ENCODE measurements at regions not wholly inside any gene's neighbourhood (a gene's known extent, or its start where the extent isn't known, plus 50 kb on each side); places are given as distances from the start of the nearest gene placed in this dataset.

GRCh38 chr3:124257336-124257864 lies 265.5 kb upstream of the ROPN1 start:
- no peak for TF ChIP-seq CTCF (IDR thresholded peaks at IDR 0.05; ENCODE audit: low read depth, low read length)
- no peak overlapping the region for H3K4me3 ChIP-seq (replicated peaks in 1 of 2; ENCODE audit: low read depth in 2 of 2, low read length in 2 of 2)
- DNase-seq (ENCODE audit: low read depth in 2 of 2), result no peak

GRCh38 chr3:124258057-124258500 lies 266.2 kb upstream of the ROPN1 start:
- no peak for TF ChIP-seq CTCF (IDR thresholded peaks at IDR 0.05; ENCODE audit: low read depth, low read length)
- DNase-seq (ENCODE audit: low read depth in 2 of 2), result peak; percentile 69 to 70

GRCh38 chr3:124260206-124260915 lies 268.4 kb upstream of the ROPN1 start:
- TF ChIP-seq CTCF (IDR thresholded peaks at IDR 0.05; ENCODE audit: low read depth, low read length), result no peak
- peak; percentile 84 to 88 for DNase-seq (ENCODE audit: low read depth in 2 of 2)
- H3K4me3 ChIP-seq (replicated peaks in 1 of 2; ENCODE audit: low read depth in 2 of 2, low read length in 2 of 2), result no peak overlapping the region

More at GRCh38 chr3:124258057-124258500, 266.2 kb upstream of the ROPN1 start:
- no peak overlapping the region for H3K4me3 ChIP-seq (replicated peaks in 1 of 2; ENCODE audit: low read depth in 2 of 2, low read length in 2 of 2)

- no peak for TF ChIP-seq CTCF (IDR thresholded peaks at IDR 0.05; ENCODE audit: low read depth, low read length)
- DNase-seq (ENCODE audit: low read depth in 2 of 2), result no peak
Observed at GRCh38 chr3:124261306-124261705, 269.4 kb upstream of the ROPN1 start.

GRCh38 chr3:124263168-124263567 lies 271.2 kb upstream of the ROPN1 start:
- H3K4me3 ChIP-seq (replicated peaks in 1 of 2; ENCODE audit: low read depth in 2 of 2, low read length in 2 of 2), result no peak overlapping the region
- DNase-seq (ENCODE audit: low read depth in 2 of 2), result peak; percentile 90 to 96
- TF ChIP-seq CTCF (IDR thresholded peaks at IDR 0.05; ENCODE audit: low read depth, low read length), result no peak

More at GRCh38 chr3:124261306-124261705, 269.4 kb upstream of the ROPN1 start:
- H3K4me3 ChIP-seq (replicated peaks in 1 of 2; ENCODE audit: low read depth in 2 of 2, low read length in 2 of 2), result no peak overlapping the region

GRCh38 chr3:124264346-124264745 lies 272.4 kb upstream of the ROPN1 start:
- no peak for TF ChIP-seq CTCF (IDR thresholded peaks at IDR 0.05; ENCODE audit: low read depth, low read length)
- no peak overlapping the region for H3K4me3 ChIP-seq (replicated peaks in 1 of 2; ENCODE audit: low read depth in 2 of 2, low read length in 2 of 2)
- no peak for DNase-seq (ENCODE audit: low read depth in 2 of 2)
